ENCODE measurements at regions not wholly inside any gene's neighbourhood (a gene's known extent, or its start where the extent isn't known, plus 50 kb on each side); places are given as distances from the start of the nearest gene placed in this dataset.

GRCh38 chr19:30691819-30692166, 319.6 kb downstream of the ZNF536 start:
- 16% methylated on average over 10 of the region's 10 CpGs for WGBS (ENCODE audit: missing lambda C conversion rate)
- no peak for DNase-seq (ENCODE audit: low read depth in 1 of 2, low spot score in 1 of 2)
- no peak for TF ChIP-seq MAX (IDR thresholded peaks at IDR 0.05)
- TF ChIP-seq ELK1 (IDR thresholded peaks at IDR 0.05; ENCODE audit: low read depth, low read length): no peak
- TF ChIP-seq HOXB5 (CRISPR knock-in tag; IDR thresholded peaks at IDR 0.05): no peak
- TF ChIP-seq HOXB13 (CRISPR knock-in tag; IDR thresholded peaks at IDR 0.05; ENCODE audit: low read depth): no peak
- TF ChIP-seq USF2 (IDR thresholded peaks at IDR 0.05): no peak
- no peak for TF ChIP-seq CEBPB (IDR thresholded peaks at IDR 0.05)
- H3K4me2 ChIP-seq: peak overlapping the region; percentile 50; the same call in 2 of the 3 replicates
- no peak for ATAC-seq
- H3K4me3 ChIP-seq: no peak overlapping the region
- H3K4me1 ChIP-seq: no peaks in the 10 kb centered on the region
- ChIA-PET CTCF (interaction anchor here (6.5 kb wide), 1 partner anchor 24 kb away, joined by 51 read pairs; no protein-coding TSS in a partner anchor), POLR2A (no interaction called here)
- no peak for FAIRE-seq
- no peak overlapping the region for H3K27ac ChIP-seq
- H3K9me3 ChIP-seq: no peaks in the 10 kb centered on the region

DNA sequence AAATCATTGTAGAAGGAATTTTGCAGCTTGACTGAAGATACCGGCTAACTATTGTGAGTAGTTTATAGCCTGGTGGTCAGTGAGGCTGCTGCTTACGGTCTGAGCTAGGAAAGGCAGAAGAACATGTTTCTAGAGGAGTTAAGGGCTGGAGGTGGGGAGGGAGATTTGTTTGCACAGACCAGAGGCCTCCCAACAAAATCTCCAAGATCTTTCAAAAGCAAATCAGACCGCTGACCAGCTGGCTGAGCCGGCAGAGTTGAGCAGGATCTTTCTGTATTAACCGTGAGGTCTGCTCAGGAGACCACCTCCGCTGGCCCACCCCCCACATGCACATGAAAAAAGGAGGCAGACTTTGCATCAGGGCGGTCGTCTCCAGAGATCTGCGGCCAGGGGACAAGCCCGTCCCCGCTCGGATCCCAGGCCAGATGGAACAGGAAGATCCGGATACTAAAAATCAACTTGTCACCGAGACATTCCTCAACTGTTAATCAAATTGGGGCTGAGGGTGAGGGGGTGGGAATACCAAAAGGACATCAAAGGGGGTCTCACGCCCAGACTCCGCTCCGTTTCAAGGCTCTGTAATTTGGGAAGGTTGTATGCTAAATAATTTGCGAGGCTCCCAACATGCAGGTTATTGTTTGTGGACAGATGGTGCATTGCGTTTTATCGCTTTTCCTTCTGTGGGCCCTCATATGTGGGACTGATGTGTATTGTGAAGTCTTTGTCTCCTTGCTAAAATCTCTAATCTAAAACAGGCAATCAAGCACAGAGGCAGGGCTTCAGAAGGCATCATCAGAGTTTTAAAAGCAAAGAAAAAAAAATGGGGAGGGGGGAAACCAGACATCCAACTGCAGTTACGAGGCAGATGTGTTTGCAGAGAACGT, 319.0 kb downstream of the ZNF536 start:
- TF ChIP-seq, protein P1, sequence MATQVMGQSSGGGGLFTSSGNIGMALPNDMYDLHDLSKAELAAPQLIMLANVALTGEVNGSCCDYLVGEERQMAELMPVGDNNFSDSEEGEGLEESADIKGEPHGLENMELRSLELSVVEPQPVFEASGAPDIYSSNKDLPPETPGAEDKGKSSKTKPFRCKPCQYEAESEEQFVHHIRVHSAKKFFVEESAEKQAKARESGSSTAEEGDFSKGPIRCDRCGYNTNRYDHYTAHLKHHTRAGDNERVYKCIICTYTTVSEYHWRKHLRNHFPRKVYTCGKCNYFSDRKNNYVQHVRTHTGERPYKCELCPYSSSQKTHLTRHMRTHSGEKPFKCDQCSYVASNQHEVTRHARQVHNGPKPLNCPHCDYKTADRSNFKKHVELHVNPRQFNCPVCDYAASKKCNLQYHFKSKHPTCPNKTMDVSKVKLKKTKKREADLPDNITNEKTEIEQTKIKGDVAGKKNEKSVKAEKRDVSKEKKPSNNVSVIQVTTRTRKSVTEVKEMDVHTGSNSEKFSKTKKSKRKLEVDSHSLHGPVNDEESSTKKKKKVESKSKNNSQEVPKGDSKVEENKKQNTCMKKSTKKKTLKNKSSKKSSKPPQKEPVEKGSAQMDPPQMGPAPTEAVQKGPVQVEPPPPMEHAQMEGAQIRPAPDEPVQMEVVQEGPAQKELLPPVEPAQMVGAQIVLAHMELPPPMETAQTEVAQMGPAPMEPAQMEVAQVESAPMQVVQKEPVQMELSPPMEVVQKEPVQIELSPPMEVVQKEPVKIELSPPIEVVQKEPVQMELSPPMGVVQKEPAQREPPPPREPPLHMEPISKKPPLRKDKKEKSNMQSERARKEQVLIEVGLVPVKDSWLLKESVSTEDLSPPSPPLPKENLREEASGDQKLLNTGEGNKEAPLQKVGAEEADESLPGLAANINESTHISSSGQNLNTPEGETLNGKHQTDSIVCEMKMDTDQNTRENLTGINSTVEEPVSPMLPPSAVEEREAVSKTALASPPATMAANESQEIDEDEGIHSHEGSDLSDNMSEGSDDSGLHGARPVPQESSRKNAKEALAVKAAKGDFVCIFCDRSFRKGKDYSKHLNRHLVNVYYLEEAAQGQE (IDR thresholded peaks at IDR 0.05): no peak
- no peak for TF ChIP-seq CHD4 (IDR thresholded peaks at IDR 0.05; ENCODE audit: borderline replicate concordance)
- no peak for TF ChIP-seq SREBF2 (IDR thresholded peaks at IDR 0.05)
- no peak for TF ChIP-seq PBX3 (IDR thresholded peaks at IDR 0.05)
- no peak for TF ChIP-seq POLR2A (IDR thresholded peaks at IDR 0.05; ENCODE audit: low read length)
- TF ChIP-seq, protein P2, sequence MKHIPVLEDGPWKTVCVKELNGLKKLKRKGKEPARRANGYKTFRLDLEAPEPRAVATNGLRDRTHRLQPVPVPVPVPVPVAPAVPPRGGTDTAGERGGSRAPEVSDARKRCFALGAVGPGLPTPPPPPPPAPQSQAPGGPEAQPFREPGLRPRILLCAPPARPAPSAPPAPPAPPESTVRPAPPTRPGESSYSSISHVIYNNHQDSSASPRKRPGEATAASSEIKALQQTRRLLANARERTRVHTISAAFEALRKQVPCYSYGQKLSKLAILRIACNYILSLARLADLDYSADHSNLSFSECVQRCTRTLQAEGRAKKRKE (CRISPR knock-in tag; IDR thresholded peaks at IDR 0.05; ENCODE audit: low read depth): no peak
- no peak for TF ChIP-seq ZSCAN20 (CRISPR knock-in tag; IDR thresholded peaks at IDR 0.05)
- no peak for TF ChIP-seq KDM5A (IDR thresholded peaks at IDR 0.05)
- TF ChIP-seq SMC3 (IDR thresholded peaks at IDR 0.05): no peak
- TF ChIP-seq JUN (IDR thresholded peaks at IDR 0.05): no peak
- no peak for TF ChIP-seq RAD21 (conservative IDR thresholded peaks at IDR 0.05 in 1 of 2, IDR thresholded peaks at IDR 0.05 in 1 of 2)
- TF ChIP-seq POLR2AphosphoS2 (conservative IDR thresholded peaks at IDR 0.05; ENCODE audit: low read length): no peak
- TF ChIP-seq CBX8 (IDR thresholded peaks at IDR 0.05): no peak
- Histone ChIP-seq H3K27ac (no peak overlapping the region), H3K4me1 (no peaks in the 10 kb centered on the region), H3K4me2 (no peak overlapping the region), H3K4me3 (no peak overlapping the region), H3K9me3 (no peaks in the 10 kb centered on the region)
- POLR2A ChIA-PET: no interaction called here
- FAIRE-seq (no peak), ATAC-seq (no peak), DNase-seq (ENCODE audit: low read depth in 1 of 2, low spot score in 1 of 2) (no peak)
- 39% methylated on average over 22 of the region's 22 CpGs for WGBS (ENCODE audit: missing lambda C conversion rate)
- CTCF ChIA-PET: interaction anchor here (1.7 to 10.8 kb wide), 3 partner anchors 9 to 23 kb away, joined by 4 to 298 read pairs (median 9); no protein-coding TSS in a partner anchor
